Natural killer cell treated with Interleukin-12 subunit alpha and Interleukin-12 subunit beta and Interleukin-15 and Interleukin-18, amount 100 ng/mL, for 72 hours (primary cell): ENCODE measurements at regions not wholly inside any gene's neighbourhood (a gene's known extent, or its start where the extent isn't known, plus 50 kb on each side); places are given as distances from the start of the nearest gene placed in this dataset.

ENCODE experiments used
- ATAC-seq, 2 donors: fragments of 150-1000 bp; cut with Tn5 transposase in 1 of 2; sonication (Bioruptor Pico), chemical (Tn5 transposase) in 1 of 2; 2 replicates each; pipeline ENCODE4 v1.10.0; 2021
- DNase-seq: peaks from one replicate; pipeline ENCODE4 v3.0.0; 2022; ENCODE audit warnings: low spot score
- H3K27ac Mint-ChIP-seq, 2 donors: 1 replicate in 1 of 2; 2 replicates in 1 of 2; pipeline ENCODE4 v1.8.0; 2022; ENCODE audit warnings: mixed read lengths in 2 of 2, mild to moderate bottlenecking in 1 of 2, moderate library complexity in 1 of 2
- H3K27me3 Mint-ChIP-seq, 2 donors: 1 replicate in 1 of 2; 2 replicates in 1 of 2; pipeline ENCODE4 v1.8.0; 2022; ENCODE audit warnings: mixed read lengths in 2 of 2
- H3K36me3 Mint-ChIP-seq: one replicate; pipeline ENCODE4 v1.8.0; 2022; ENCODE audit warnings: mixed read lengths
- H3K4me1 Mint-ChIP-seq, 2 donors: 1 replicate in 1 of 2; 2 replicates in 1 of 2; pipeline ENCODE4 v1.8.0; 2022; ENCODE audit warnings: low read depth in 2 of 2, mixed read lengths in 2 of 2, mild to moderate bottlenecking in 1 of 2
- H3K4me3 Mint-ChIP-seq: one replicate; pipeline ENCODE4 v1.8.0; 2022; ENCODE audit warnings: mixed read lengths
- H3K9me3 Mint-ChIP-seq: 2 replicates; pipeline ENCODE4 v1.8.0; 2022; ENCODE audit warnings: mixed read lengths

DNA sequence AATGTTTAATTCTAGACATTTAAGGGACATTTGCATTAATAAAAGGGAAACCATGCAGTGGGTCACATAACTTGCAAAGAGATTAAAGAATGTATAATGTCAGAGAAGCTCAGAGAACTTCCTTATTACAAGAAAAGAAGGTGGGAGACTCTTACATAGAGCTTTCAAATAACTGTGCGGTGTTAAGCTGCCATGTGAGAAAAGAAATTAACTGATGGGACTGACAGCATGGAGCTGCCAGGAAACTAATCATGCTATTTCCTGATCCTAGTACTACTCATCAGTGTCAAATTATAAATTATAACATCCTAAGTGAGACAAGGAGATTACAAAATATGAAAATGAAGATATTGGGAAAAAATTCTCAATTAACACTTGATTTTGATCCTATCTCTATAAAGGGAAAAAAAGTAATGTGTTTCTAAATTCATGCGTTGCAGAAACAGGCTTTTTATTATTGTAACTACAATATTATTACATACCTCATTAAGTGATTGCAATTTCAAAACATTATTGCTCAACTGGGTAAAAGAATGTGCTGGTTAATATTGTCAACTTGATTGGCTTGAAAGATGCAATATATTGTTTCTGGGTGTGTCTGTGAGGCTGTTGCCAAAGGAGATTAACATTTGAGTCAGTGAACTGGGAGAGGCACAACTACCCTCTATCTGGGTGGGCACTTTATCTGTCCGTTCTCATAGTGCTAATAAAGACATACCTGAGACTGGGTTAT, 609.5 kb upstream of the NUDT12 start:
- ATAC-seq (no peak), DNase-seq (no peak)
- Mint-ChIP-seq H3K4me3 (no peak overlapping the region), H3K4me1 (no peaks in the 10 kb centered on the region), H3K9me3 (peaks cover 5% of the 10 kb centered on the region), H3K27ac (no peak overlapping the region), H3K27me3 (no peaks in the 10 kb centered on the region), H3K36me3 (no peaks in the 10 kb centered on the region)

DNA sequence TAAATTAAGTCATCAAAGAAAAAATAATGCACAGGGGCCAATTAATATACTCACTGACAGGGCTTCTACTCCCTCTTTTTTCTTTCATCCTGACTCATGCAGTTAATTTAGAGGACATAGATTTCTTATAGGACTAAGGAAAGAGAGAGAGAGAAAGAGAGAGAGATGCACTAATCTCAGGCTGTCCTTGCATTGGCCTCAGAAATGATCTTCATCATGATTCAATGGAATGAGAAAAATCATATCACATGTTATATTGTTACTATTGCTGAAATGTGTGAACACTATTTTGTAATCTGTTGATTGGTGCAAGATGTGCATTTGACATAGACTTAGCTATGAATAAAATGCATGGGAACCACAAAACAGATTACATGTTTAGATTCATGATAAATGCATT, 608.3 kb upstream of the NUDT12 start:
- no peak for ATAC-seq
- no peaks in the 10 kb centered on the region for H3K27me3 Mint-ChIP-seq
- peaks cover 2% of the 10 kb centered on the region for H3K9me3 Mint-ChIP-seq
- no peak overlapping the region for H3K4me3 Mint-ChIP-seq
- H3K36me3 Mint-ChIP-seq: no peaks in the 10 kb centered on the region
- no peaks in the 10 kb centered on the region for H3K4me1 Mint-ChIP-seq
- DNase-seq: no peak
- no peak overlapping the region for H3K27ac Mint-ChIP-seq

DNA sequence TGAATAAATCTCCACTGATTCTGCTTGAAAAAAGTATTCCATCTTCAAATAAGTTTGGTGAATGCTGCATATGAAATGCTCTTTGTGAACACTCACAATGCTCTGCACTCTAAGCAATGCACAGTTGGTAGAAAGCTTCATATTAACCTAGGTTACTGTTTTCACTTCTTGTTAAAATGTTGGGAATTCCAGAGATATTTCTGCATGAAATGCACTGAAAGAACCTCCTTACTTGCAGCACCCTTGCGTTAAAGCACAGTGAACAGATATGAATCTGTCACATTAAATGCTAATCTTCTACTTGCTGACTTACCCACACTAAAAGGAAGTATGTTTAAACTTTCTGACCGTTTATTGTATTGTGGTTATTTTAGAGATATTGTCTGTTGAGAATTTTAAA, 584.1 kb upstream of the NUDT12 start:
- Mint-ChIP-seq H3K9me3 (peaks cover 5% of the 10 kb centered on the region), H3K27ac (no peak overlapping the region), H3K27me3 (no peaks in the 10 kb centered on the region), H3K4me3 (no peak overlapping the region), H3K4me1 (no peaks in the 10 kb centered on the region), H3K36me3 (no peaks in the 10 kb centered on the region)
- ATAC-seq (no peak), DNase-seq (no peak)

DNA sequence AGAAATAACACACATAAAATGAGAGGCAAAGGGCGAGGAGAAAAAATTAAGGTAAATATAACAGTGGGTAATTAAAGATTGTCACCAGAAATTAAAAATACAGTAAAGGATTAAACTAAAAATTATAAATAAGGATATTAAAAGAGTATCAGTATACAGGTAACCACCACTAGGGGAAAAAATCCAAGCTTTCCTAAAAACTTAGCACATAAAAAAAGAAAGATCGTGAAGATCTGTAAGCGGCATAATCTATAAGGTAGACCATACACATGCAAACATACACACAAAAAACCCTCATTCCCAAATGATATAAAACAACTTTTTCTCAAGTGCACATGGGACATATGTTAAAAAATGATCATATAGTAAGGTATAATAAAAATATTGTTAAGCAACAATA, 577.3 kb upstream of the NUDT12 start:
- no peaks in the 10 kb centered on the region for H3K27me3 Mint-ChIP-seq
- H3K36me3 Mint-ChIP-seq: peaks cover 5% of the 10 kb centered on the region
- no peaks in the 10 kb centered on the region for H3K4me1 Mint-ChIP-seq
- H3K9me3 Mint-ChIP-seq: peaks cover 10% of the 10 kb centered on the region
- ATAC-seq (no peak), DNase-seq (no peak)
- no peak overlapping the region for H3K27ac Mint-ChIP-seq
- H3K4me3 Mint-ChIP-seq: no peak overlapping the region

DNA sequence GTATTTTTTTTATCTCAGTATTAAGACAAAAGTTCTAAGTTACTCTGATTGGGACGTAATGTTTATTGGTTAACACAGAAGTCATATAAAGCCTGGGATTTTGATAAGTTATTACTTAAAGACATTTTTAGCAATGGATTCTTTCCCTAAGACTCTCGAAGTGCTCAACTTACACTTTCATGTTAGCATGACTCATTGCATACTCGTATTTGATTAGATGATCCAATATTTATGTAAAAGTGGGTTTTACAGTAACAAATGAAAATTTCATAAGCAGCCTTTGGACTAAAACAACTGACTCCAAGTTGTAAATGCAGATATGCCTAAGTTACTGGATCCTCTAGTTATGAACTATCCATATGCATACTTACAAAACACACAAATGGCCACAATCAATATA, 567.7 kb upstream of the NUDT12 start:
- Mint-ChIP-seq H3K9me3 (peaks cover 7% of the 10 kb centered on the region), H3K4me3 (no peak overlapping the region), H3K36me3 (peaks cover 10% of the 10 kb centered on the region), H3K27me3 (no peaks in the 10 kb centered on the region), H3K27ac (no peak overlapping the region), H3K4me1 (no peaks in the 10 kb centered on the region)
- ATAC-seq (no peak), DNase-seq (no peak)

DNA sequence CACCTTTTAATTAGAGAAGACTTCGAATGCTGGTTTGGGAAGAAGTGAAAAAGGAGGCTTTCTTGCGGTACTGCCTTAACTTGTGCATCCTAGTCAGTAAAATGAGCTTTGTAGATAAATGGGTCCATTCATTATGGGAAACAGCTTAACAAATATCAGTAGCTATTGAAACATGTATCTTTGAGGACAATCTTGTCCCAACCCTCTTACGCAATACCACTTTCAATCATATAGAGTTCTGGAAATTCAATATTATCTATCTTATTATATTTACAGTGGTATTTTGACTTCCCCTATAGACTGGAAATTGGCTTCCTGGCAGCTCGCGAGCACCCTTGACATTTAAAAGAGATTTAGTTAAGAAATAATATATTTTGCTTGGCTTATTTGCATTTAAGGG, 565.8 kb upstream of the NUDT12 start:
- Mint-ChIP-seq H3K4me1 (no peaks in the 10 kb centered on the region), H3K4me3 (no peak overlapping the region), H3K27me3 (no peaks in the 10 kb centered on the region), H3K36me3 (peaks cover 6% of the 10 kb centered on the region), H3K27ac (no peak overlapping the region), H3K9me3 (peaks cover 4% of the 10 kb centered on the region)
- DNase-seq: no peak
- ATAC-seq: no peak

DNA sequence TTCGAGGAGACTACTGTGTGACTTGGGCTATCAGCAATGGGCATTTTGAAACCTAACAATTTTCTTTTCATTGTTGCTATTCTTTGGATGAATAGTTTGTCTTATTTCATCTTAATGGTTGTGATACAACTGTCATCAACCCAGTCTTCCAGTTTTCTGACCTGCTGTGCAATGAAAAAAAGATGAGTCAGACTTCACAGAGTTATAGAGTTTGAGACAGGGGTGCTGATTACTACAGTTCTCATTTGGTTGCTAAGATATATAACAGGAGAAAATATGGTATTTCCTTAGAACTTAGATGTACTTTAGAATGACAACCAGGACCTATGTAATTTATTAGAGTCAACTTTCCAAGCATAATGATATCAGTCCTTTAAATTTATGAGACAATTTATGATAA, 564.4 kb upstream of the NUDT12 start:
- DNase-seq (no peak), ATAC-seq (no peak)
- H3K36me3 Mint-ChIP-seq: peaks cover 5% of the 10 kb centered on the region

DNA sequence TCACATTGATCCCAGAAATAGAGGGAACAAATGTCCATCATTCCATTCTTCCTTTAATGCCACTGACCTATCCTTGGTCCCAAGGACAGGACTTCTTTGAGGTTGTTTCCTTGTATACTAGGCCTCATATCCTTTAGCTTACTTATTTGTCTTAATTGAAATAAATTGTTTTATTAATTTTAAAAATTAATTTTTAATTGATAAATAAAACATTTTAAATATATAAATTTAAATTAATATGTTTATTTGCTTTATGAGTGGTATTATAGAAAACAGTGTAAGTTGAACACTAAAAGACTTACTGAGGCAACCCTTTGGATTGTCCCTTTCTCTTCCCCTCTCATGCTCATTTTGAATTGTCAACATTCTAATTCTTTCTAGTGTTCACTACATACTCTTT, 556.9 kb upstream of the NUDT12 start:
- H3K4me3 Mint-ChIP-seq: no peak overlapping the region
- H3K27ac Mint-ChIP-seq: no peak overlapping the region
- DNase-seq (no peak), ATAC-seq (no peak)
- H3K9me3 Mint-ChIP-seq: peaks cover 7% of the 10 kb centered on the region
- no peaks in the 10 kb centered on the region for H3K4me1 Mint-ChIP-seq
- no peaks in the 10 kb centered on the region for H3K27me3 Mint-ChIP-seq
- no peaks in the 10 kb centered on the region for H3K36me3 Mint-ChIP-seq

More for the DNA sequence above, 564.4 kb upstream of the NUDT12 start:
- Mint-ChIP-seq H3K9me3 (no peaks in the 10 kb centered on the region), H3K27me3 (no peaks in the 10 kb centered on the region), H3K4me3 (no peak overlapping the region), H3K27ac (no peak overlapping the region), H3K4me1 (no peaks in the 10 kb centered on the region)

DNA sequence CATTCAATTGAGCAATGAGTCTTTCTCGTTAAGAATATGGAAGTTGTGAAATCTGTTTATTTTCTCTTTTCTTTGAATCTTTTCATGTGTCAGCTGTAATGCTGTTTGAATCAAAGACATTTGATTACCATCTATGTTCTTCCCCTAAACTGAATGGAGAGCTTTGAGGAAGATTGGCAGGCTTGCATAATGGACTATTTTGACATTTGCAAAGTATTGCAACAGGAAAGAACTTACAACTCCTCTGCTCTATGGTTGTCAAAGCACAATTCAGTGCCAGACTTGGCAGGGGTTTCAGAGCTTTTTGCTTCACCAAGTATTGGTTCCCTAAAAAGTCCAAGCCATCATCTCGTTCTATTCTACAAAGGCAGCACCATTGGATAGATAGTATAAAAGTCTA, 549.0 kb upstream of the NUDT12 start:
- Mint-ChIP-seq H3K36me3 (no peaks in the 10 kb centered on the region), H3K4me1 (no peaks in the 10 kb centered on the region), H3K9me3 (peaks cover 6% of the 10 kb centered on the region), H3K4me3 (no peak overlapping the region), H3K27me3 (no peaks in the 10 kb centered on the region), H3K27ac (no peak overlapping the region)
- DNase-seq (no peak), ATAC-seq (no peak)

DNA sequence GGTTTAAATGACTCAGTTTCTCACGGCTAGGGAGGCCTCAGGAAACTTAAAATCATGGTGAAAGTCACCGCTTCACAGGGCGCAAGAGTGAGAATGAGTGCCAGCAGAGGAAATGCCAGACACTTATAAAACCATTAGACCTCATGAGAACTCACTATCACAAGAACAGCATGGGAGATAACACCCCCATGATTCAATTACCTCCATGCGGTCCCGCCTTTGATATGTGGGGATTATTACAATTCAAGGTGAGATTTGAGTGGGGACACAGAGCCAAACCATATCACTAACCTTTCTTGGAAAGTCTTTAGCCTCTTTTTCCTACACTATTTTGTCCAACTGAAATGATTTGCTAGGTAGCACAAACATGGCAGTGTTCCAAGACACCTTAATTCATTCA, 533.9 kb upstream of the NUDT12 start:
- no peak overlapping the region for H3K27ac Mint-ChIP-seq
- no peaks in the 10 kb centered on the region for H3K27me3 Mint-ChIP-seq
- DNase-seq (no peak), ATAC-seq (no peak)
- no peak overlapping the region for H3K4me3 Mint-ChIP-seq
- peaks cover 13% of the 10 kb centered on the region for H3K9me3 Mint-ChIP-seq
- H3K4me1 Mint-ChIP-seq: no peaks in the 10 kb centered on the region
- H3K36me3 Mint-ChIP-seq: no peaks in the 10 kb centered on the region

DNA sequence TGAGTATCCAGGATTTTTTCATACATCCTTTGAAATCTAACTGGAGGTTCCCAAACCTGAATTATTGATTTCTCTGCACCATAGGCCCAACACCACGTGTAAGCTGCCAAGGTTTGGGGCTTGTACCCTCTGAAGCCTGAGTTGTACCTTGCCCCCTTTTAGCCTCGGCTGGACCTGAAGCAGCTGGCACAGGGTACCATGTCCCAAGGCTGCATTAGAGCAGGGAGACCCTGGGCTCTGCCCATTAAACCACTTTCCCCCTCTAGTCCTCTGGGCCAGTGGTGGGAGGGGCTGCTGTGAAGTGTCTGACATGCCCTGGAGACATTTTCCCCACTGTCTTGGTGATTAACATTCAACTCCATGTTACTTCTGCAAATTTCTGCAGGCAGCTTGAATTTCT, 532.9 kb upstream of the NUDT12 start:
- H3K27me3 Mint-ChIP-seq: no peaks in the 10 kb centered on the region
- H3K4me3 Mint-ChIP-seq: no peak overlapping the region
- DNase-seq: no peak
- H3K27ac Mint-ChIP-seq: no peak overlapping the region
- H3K9me3 Mint-ChIP-seq: peaks cover 13% of the 10 kb centered on the region
- no peaks in the 10 kb centered on the region for H3K4me1 Mint-ChIP-seq
- ATAC-seq: no peak
- no peaks in the 10 kb centered on the region for H3K36me3 Mint-ChIP-seq

DNA sequence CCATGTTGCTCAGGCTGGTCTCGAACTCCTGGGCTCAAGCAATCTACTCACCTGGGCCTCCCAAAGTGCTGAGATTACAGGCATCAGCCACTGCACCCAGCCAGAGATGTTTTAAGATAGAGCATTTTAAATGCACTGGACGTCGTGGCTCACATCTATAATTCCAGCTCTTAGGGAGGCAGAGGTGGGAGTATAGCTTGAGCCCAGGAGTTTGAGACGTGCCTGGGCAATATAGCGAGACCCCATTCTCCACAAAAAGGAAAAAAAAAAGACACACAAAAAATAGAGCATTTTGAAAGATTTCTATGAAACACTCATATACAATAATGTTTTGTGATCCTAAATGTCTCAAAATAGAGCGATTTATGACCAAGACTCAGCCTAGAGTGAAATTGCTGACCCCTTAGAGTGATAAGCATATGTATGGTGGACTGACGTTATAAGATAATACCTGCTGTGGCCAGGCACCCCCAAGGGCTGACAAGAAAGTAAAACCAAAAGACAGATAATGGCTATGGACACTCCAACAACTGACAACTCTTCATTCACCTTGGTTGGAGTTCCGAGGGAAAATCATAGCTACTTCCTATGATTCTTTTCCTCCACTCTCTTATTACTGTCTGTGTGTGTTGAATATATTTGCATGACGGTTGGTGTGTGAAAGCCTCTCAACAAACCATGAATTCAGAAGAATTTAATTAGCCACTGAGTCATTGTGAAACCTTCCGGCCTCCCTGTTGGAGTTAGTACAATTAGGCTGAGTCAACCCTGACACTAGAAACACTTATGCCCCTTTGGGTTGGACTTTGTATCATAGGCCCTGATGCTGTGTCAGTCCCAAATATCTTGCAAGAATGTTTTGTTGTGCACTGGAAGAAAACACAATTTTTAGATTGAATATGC, 526.5 kb upstream of the NUDT12 start:
- no peak overlapping the region for H3K4me3 Mint-ChIP-seq
- H3K9me3 Mint-ChIP-seq: peaks cover 14% of the 10 kb centered on the region
- H3K27ac Mint-ChIP-seq: no peak overlapping the region
- H3K36me3 Mint-ChIP-seq: no peaks in the 10 kb centered on the region
- ATAC-seq (no peak), DNase-seq (no peak)
- H3K27me3 Mint-ChIP-seq: no peaks in the 10 kb centered on the region
- no peaks in the 10 kb centered on the region for H3K4me1 Mint-ChIP-seq

DNA sequence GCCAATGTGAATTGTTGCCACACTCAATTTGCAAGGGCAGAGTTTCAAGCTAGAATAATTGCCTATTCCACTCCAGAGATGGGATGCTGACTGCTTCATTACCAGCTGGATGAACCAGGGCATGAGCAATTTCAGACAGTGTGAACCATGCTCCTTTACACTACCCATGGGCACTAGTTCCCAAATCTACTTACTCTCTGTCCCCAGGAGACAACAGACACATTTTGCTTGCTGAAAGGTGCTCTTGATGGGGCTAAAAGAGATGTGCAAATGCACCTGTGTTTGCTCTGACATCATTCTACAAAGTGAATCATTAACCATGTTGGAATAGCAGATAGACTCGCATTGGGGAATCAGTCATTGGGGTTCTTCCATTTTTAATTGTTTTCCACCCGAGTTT, 522.3 kb upstream of the NUDT12 start:
- no peak for DNase-seq
- Mint-ChIP-seq H3K27ac (no peak overlapping the region), H3K9me3 (peaks cover 18% of the 10 kb centered on the region), H3K27me3 (no peaks in the 10 kb centered on the region), H3K4me1 (no peaks in the 10 kb centered on the region), H3K36me3 (no peaks in the 10 kb centered on the region), H3K4me3 (no peak overlapping the region)
- no peak for ATAC-seq

DNA sequence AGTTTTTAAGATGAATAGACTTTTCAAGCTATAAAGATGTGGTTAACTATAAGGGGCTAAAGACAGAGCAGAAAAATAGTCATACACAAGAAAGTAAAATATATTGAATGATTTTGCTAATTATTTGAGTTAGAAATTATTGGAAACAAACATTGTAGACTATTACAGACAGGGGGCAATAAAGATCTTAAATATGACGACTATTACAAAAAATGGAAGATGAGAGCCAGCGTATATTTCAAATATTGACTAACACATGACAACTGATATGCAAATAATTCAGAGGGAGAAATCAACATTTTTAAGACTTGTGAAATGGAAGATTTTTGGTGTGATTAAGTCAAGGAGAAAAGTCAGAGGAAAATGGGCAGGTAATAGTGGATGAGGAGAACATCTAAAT, 520.2 kb upstream of the NUDT12 start:
- DNase-seq (no peak), ATAC-seq (no peak)
- no peaks in the 10 kb centered on the region for H3K36me3 Mint-ChIP-seq
- no peak overlapping the region for H3K27ac Mint-ChIP-seq
- H3K9me3 Mint-ChIP-seq: peaks cover 9% of the 10 kb centered on the region
- no peaks in the 10 kb centered on the region for H3K4me1 Mint-ChIP-seq
- no peaks in the 10 kb centered on the region for H3K27me3 Mint-ChIP-seq
- H3K4me3 Mint-ChIP-seq: no peak overlapping the region
